ENCODE measurements at regions not wholly inside any gene's neighbourhood (a gene's known extent, or its start where the extent isn't known, plus 50 kb on each side); places are given as distances from the start of the nearest gene placed in this dataset.
"Not testable (repeated sequence)": the region's sequence is repeated elsewhere in the genome, so short reads cannot be mapped to it uniquely, and the experiment has no call there.

GRCh38 chr5:101751105-101751504, 545.0 kb downstream of the SLCO4C1 start:
- POLR2A ChIA-PET: no interaction called here
- Histone ChIP-seq H3K4me2 (no peak overlapping the region), H3K79me2 (ENCODE audit: insufficient read depth) (no peaks in the 10 kb centered on the region), H3K9ac (no peak overlapping the region), H3K9me3 (no peaks in the 10 kb centered on the region), H4K20me1 (ENCODE audit: insufficient read depth) (no peaks in the 10 kb centered on the region), H3K36me3 (replicated peaks in 1 of 2; ENCODE audit: control insufficient read depth in 1 of 2, insufficient read depth in 2 of 2, low read length in 1 of 2) (no peaks in the 10 kb centered on the region), H3K9me2 (no peaks in the 10 kb centered on the region), H2AFZ (ENCODE audit: low read depth) (no peak overlapping the region), H3F3A (replicated peaks; ENCODE audit: insufficient read depth) (no peaks in the 10 kb centered on the region), H3K27me3 (ENCODE audit: insufficient read depth) (no peaks in the 10 kb centered on the region), H3K4me3 (ENCODE audit: low read depth in 2 of 2, low read length in 1 of 2) (no peak overlapping the region), H3K4me1 (ENCODE audit: control insufficient read depth in 1 of 2, insufficient read depth in 2 of 2, low read depth in 1 of 2, low read length in 1 of 2) (no peaks in the 10 kb centered on the region), H3K27ac (ENCODE audit: low read depth in 2 of 2, low read length in 1 of 2) (no peak overlapping the region)
- CTCF ChIA-PET: interaction anchor here (0.7 to 1.9 kb wide), 2 partner anchors 10 to 27 kb away, joined by 4 to 6 read pairs; no protein-coding TSS in a partner anchor
- WGBS (ENCODE audit: low lambda C conversion rate): 18% methylated on average over 3 of the region's 3 CpGs
- no peak for TF ChIP-seq CTCF (IDR thresholded peaks at IDR 0.05)
- TF ChIP-seq RFX5 (IDR thresholded peaks at IDR 0.05; ENCODE audit: low read length): no peak
- TF ChIP-seq ELF1 (IDR thresholded peaks at IDR 0.05): no peak
- TF ChIP-seq FOXM1 (IDR thresholded peaks at IDR 0.05; ENCODE audit: low read depth): no peak
- TF ChIP-seq MAX (IDR thresholded peaks at IDR 0.05; ENCODE audit: low read depth): no peak
- TF ChIP-seq, protein P1, sequence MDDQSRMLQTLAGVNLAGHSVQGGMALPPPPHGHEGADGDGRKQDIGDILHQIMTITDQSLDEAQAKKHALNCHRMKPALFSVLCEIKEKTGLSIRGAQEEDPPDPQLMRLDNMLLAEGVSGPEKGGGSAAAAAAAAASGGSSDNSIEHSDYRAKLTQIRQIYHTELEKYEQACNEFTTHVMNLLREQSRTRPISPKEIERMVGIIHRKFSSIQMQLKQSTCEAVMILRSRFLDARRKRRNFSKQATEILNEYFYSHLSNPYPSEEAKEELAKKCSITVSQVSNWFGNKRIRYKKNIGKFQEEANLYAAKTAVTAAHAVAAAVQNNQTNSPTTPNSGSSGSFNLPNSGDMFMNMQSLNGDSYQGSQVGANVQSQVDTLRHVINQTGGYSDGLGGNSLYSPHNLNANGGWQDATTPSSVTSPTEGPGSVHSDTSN (IDR thresholded peaks at IDR 0.05): no peak
- TF ChIP-seq RXRA (IDR thresholded peaks at IDR 0.05; ENCODE audit: borderline replicate concordance, low read depth): no peak
- TF ChIP-seq NFIC (IDR thresholded peaks at IDR 0.05; ENCODE audit: borderline replicate concordance): no peak
- TF ChIP-seq, protein P2, sequence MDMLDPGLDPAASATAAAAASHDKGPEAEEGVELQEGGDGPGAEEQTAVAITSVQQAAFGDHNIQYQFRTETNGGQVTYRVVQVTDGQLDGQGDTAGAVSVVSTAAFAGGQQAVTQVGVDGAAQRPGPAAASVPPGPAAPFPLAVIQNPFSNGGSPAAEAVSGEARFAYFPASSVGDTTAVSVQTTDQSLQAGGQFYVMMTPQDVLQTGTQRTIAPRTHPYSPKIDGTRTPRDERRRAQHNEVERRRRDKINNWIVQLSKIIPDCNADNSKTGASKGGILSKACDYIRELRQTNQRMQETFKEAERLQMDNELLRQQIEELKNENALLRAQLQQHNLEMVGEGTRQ (IDR thresholded peaks at IDR 0.05; ENCODE audit: borderline replicate concordance, low read depth, low read length): no peak
- no peak for TF ChIP-seq EZH2phosphoT487 (IDR thresholded peaks at IDR 0.05; ENCODE audit: borderline replicate concordance, low read depth)
- no peak for DNase-seq

GRCh38 chr5:101743000-101743399, 553.1 kb downstream of the SLCO4C1 start:
- H3F3A ChIP-seq (replicated peaks; ENCODE audit: insufficient read depth); H2AFZ ChIP-seq (ENCODE audit: low read depth); H3K9me2 ChIP-seq; H3K4me3 ChIP-seq (ENCODE audit: low read depth in 2 of 2, low read length in 1 of 2); H3K27me3 ChIP-seq (ENCODE audit: insufficient read depth); CTCF ChIA-PET; H3K4me1 ChIP-seq (ENCODE audit: control insufficient read depth in 1 of 2, insufficient read depth in 2 of 2, low read depth in 1 of 2, low read length in 1 of 2); DNase-seq; H3K4me2 ChIP-seq; H4K20me1 ChIP-seq (ENCODE audit: insufficient read depth); H3K9me3 ChIP-seq; H3K27ac ChIP-seq (ENCODE audit: low read depth in 2 of 2, low read length in 1 of 2); H3K79me2 ChIP-seq (ENCODE audit: insufficient read depth); POLR2A ChIA-PET; H3K36me3 ChIP-seq (replicated peaks in 1 of 2; ENCODE audit: control insufficient read depth in 1 of 2, insufficient read depth in 2 of 2, low read length in 1 of 2); H3K9ac ChIP-seq: not testable (repeated sequence)

Measured in SK-N-SH (cell line).